GM20000 (cell line): ENCODE measurements at regions not wholly inside any gene's neighbourhood (a gene's known extent, or its start where the extent isn't known, plus 50 kb on each side); places are given as distances from the start of the nearest gene placed in this dataset.
"Not testable (repeated sequence)": the region's sequence is repeated elsewhere in the genome, so short reads cannot be mapped to it uniquely, and the experiment has no call there.

Experiments used
- DNase-seq: peaks from one replicate; pipeline ENCODE4 v3.0.0; 2012; ENCODE audit warnings: low spot score
- TF ChIP-seq, protein P1 (sequence below): IDR thresholded peaks from 2 replicates; pipeline ENCODE4 v1.5.1; 2012; ENCODE audit warnings: mild to moderate bottlenecking, control low read depth; ENCODE audit errors: extremely low read depth, missing control alignments

DNA sequence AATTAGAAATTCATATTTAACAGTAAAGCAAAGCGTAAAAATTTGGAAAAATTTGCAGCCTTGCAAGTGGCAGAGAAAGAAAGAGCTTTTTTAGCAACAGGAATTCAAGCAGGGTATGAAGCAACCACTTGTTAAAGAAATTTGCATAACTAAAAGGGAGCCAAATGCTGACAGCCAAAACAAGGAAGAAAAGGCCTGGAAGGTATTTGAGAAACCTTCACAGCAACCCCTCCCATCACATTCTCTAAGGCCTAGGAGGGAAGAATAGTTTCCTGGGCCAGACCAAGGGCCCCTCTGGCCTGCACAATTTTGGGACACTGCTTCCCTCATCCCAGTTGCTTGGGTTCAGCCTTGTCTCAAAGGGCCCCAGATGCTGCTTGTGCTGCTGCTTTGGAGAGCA is 672.4 kb upstream of the TMPRSS15 start:
- TF ChIP-seq, protein P1, sequence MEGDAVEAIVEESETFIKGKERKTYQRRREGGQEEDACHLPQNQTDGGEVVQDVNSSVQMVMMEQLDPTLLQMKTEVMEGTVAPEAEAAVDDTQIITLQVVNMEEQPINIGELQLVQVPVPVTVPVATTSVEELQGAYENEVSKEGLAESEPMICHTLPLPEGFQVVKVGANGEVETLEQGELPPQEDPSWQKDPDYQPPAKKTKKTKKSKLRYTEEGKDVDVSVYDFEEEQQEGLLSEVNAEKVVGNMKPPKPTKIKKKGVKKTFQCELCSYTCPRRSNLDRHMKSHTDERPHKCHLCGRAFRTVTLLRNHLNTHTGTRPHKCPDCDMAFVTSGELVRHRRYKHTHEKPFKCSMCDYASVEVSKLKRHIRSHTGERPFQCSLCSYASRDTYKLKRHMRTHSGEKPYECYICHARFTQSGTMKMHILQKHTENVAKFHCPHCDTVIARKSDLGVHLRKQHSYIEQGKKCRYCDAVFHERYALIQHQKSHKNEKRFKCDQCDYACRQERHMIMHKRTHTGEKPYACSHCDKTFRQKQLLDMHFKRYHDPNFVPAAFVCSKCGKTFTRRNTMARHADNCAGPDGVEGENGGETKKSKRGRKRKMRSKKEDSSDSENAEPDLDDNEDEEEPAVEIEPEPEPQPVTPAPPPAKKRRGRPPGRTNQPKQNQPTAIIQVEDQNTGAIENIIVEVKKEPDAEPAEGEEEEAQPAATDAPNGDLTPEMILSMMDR: no peak
- DNase-seq: no peak

DNA sequence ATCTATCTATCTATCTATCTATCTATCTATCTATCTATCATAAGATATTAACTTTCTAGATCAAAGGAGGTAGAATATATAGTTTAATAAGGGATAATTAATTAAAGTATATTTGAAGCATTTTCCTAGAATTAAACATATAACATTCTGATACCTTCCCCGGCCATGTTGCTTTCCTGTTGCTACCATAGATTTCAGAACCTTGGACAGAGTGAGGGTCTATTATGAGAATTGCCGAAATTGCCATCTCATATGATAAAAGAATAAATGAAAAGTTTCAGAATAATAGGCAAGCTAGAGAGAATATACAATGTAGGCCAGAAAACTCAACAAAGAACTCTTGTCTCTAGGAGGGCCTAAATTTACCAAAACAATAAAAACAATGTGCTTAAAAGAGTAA is 706.1 kb upstream of the TMPRSS15 start:
- TF ChIP-seq, protein P1: no peak
- no peak for DNase-seq

DNA sequence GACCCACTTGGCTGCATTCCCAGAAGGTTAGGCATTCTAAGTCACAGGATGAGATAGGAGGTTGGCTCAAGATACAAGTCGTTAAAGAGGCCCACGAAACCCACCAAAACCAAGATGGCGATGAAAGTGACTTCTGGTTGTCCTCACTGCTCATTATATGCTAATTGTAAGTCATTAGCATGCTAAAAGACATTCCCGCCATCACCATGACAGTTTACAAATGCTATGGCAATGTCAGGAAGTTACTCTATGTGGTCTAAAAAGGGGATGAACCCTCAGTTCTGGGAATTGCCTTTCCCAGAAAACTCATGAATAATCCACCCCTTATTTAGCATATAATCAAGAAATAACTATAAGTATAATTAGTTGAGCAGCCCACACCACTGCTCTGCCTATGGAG is 715.7 kb upstream of the TMPRSS15 start:
- not testable (repeated sequence) for DNase-seq

DNA sequence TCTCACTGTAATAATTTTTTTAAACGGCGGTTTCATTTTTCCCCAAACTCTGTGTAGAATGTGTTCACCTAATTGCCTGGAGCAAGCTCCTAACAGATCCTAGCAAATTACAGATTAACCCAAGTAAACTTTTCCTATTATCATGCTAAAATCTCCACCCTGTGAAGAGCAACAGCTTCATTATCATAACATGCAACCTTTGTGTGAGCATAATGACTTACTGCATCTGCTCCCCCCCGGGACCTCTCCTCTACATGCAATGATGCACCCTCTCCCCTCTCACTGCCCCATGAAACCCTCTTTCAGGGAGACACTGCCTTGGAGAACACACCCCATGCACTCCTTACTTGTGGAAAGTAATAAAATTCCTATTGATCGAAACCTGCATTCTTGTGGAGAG is 717.0 kb upstream of the TMPRSS15 start:
- DNase-seq: no peak
- TF ChIP-seq, protein P1: no peak

DNA sequence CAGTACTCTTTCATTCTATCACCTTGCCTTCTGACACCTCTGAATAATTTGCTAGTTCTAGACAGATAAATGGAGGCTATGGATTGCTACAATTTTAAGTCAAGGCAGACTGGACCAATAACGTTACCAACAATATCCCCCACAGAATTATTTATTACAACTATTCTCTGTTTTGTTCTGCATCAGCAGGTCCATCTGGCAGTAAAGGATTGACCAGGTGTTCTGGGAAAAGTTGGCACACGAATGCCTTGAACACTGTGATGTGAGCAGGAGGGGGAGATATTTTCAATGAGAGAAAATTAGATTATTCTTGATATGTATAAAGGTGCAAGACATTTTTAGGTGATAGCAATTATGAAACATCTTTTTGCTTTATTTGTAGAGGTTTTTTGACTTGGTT is 718.8 kb upstream of the TMPRSS15 start:
- TF ChIP-seq, protein P1: no peak
- DNase-seq: no peak

DNA sequence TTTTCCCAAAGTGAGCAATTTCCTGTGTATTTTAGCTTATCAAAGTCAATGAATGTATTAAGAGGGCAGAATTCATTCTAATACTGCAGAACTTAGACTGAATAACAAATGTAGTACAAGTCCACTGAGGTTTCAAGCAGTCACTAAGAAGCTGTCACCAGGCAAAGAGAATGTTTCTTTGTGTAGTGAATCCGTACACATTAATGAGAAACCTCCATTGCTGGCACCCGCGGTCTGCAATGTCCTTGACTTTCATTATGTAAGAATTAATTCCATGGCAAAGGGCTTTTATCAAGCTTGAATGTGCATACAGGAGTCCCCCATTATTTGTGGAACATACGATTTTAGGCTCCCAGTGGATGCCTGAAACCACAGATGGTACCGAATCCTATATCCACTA is 719.5 kb upstream of the TMPRSS15 start:
- DNase-seq: no peak

DNA sequence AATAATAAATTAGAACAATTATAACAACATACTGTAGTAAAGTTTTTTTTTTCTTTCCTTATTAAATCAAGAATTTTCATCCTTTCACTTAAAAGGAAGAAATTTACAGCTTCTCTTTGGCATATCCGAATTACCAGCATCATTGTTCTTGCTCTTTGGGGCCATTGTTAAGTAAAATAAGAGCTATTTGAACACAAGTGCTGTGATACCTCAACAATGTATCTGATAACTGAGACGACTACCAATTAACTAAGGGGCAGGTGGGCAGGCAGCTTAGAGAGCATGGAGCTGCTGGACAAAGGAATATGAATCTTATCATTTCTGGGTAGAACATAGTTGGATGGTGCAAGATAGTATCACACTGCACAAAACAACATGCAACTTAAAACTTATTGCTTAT is 719.9 kb upstream of the TMPRSS15 start:
- TF ChIP-seq, protein P1: no peak

More for the DNA sequence above, 719.5 kb upstream of the TMPRSS15 start:
- TF ChIP-seq, protein P1: no peak

DNA sequence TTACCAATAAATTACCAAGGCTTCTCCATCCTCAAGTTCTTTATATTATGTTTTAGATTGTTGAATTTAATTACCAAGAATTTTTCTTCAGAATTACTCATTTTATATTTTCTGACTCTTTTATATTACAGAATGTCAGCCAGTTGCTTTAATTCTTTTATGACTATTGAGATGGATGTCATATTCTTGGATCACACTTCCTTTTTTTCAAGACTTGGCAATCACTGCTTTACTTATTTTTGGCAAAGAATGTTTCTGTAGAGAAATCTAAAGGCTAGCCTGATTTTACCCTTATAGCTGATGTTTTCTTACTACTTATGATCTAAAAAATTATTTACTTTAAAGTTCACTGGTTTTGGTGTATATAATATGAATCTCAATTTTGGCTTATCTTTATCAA is 721.1 kb upstream of the TMPRSS15 start:
- no peak for DNase-seq
- TF ChIP-seq, protein P1: no peak

More for the DNA sequence above, 719.9 kb upstream of the TMPRSS15 start:
- no peak for DNase-seq
